ENCODE measurements at regions not wholly inside any gene's neighbourhood (a gene's known extent, or its start where the extent isn't known, plus 50 kb on each side); places are given as distances from the start of the nearest gene placed in this dataset.

DNA sequence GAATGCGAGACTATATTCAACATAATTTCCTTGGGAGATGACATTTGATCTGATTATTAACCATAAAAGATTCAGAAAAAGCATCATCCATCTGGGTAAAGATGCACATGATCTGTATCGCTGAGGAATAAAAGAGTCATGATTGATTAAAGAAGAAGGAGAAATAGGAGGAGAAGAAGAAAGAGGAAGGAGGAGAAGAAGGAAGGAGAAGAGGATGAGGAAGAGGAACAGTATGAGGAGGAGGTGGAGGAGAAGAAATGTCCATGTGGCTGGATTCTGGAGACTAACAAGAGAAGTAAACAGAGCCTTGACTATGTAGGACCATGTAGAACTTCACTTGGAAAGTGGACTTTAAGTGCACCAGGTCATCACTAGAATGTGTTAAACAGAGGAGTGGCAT lies 947.4 kb downstream of the LRFN5 start:
- Histone ChIP-seq H3K27me3 (ENCODE audit: insufficient read depth, low read length) (no peaks in the 10 kb centered on the region), H2BK120ac (ENCODE audit: insufficient read depth, low read length, poor library complexity) (no peak overlapping the region), H3K79me1 (ENCODE audit: low read length) (no peaks in the 10 kb centered on the region), H3K4me3 (ENCODE audit: low read depth, low read length) (no peak overlapping the region), H3K4me2 (ENCODE audit: low read length) (no peak overlapping the region), H3K4me1 (ENCODE audit: control insufficient read depth in 1 of 2, insufficient read depth in 2 of 2, low read length in 2 of 2) (no peaks in the 10 kb centered on the region), H2AFZ (ENCODE audit: insufficient read depth, low read length, poor library complexity) (no peak overlapping the region), H4K8ac (ENCODE audit: low read depth, low read length) (no peak overlapping the region), H3K23ac (ENCODE audit: low read length) (no peak overlapping the region), H3K79me2 (ENCODE audit: control insufficient read depth, insufficient read depth, low read length, poor library complexity) (no peaks in the 10 kb centered on the region), H3K4ac (ENCODE audit: low read depth, low read length) (no peak overlapping the region), H4K12ac (ENCODE audit: low read depth, low read length) (no peak overlapping the region), H2AK5ac (ENCODE audit: low read length) (no peak overlapping the region), H3K27ac (ENCODE audit: low read depth, low read length) (no peak overlapping the region), H3K36me3 (ENCODE audit: control insufficient read depth in 1 of 2, insufficient read depth in 2 of 2, low read length in 2 of 2) (no peaks in the 10 kb centered on the region), H2BK5ac (ENCODE audit: low read depth, low read length, poor library complexity) (no peak overlapping the region), H2BK12ac (ENCODE audit: low read length) (no peak overlapping the region), H4K91ac (ENCODE audit: low read depth, low read length) (no peak overlapping the region), H3K9ac (ENCODE audit: low read length) (no peak overlapping the region), H3K18ac (ENCODE audit: low read length) (no peak overlapping the region), H3K14ac (ENCODE audit: low read length) (no peak overlapping the region), H3K9me3 (ENCODE audit: insufficient read depth, low read depth, low read length) (no peaks in the 10 kb centered on the region)
- DNase-seq: no peak
- no CpG with 5 or more reads among the region's 2 CpGs for WGBS (ENCODE audit: extremely low coverage, insufficient coverage, insufficient read length)

DNA sequence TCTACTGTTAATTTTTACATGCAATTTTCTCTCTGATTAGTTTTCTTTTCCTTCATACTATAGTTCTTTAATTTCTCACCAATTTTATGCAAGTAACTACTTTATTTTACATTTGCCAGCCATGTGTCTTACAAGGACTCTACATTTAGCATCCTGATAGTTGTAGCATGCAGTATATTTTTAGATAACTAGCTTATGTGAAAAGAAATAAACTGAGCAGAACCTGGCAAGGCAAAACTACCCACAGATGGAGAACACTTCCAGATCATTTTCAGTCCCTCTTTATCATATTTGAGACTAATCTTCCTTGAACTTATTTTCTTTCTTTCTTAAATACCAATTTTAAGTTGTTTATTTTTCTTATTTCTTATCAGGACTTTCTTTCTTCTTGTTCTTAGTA lies 943.6 kb downstream of the LRFN5 start:
- no peak overlapping the region for H3K4me3 ChIP-seq (ENCODE audit: low read depth, low read length)
- no peak overlapping the region for H3K18ac ChIP-seq (ENCODE audit: low read length)
- no peak overlapping the region for H3K4me2 ChIP-seq (ENCODE audit: low read length)
- H2BK5ac ChIP-seq (ENCODE audit: low read depth, low read length, poor library complexity): no peak overlapping the region
- H2BK12ac ChIP-seq (ENCODE audit: low read length): no peak overlapping the region
- no peak overlapping the region for H4K8ac ChIP-seq (ENCODE audit: low read depth, low read length)
- H2AFZ ChIP-seq (ENCODE audit: insufficient read depth, low read length, poor library complexity): no peak overlapping the region
- H3K23ac ChIP-seq (ENCODE audit: low read length): no peak overlapping the region
- no peaks in the 10 kb centered on the region for H3K9me3 ChIP-seq (ENCODE audit: insufficient read depth, low read depth, low read length)
- no peak overlapping the region for H3K4ac ChIP-seq (ENCODE audit: low read depth, low read length)
- H3K27me3 ChIP-seq (ENCODE audit: insufficient read depth, low read length): no peaks in the 10 kb centered on the region
- no peak overlapping the region for H3K27ac ChIP-seq (ENCODE audit: low read depth, low read length)
- H3K79me1 ChIP-seq (ENCODE audit: low read length): no peaks in the 10 kb centered on the region
- H3K4me1 ChIP-seq (ENCODE audit: control insufficient read depth in 1 of 2, insufficient read depth in 2 of 2, low read length in 2 of 2): no peaks in the 10 kb centered on the region
- H3K79me2 ChIP-seq (ENCODE audit: control insufficient read depth, insufficient read depth, low read length, poor library complexity): no peaks in the 10 kb centered on the region
- H3K9ac ChIP-seq (ENCODE audit: low read length): no peak overlapping the region
- no peaks in the 10 kb centered on the region for H3K36me3 ChIP-seq (ENCODE audit: control insufficient read depth in 1 of 2, insufficient read depth in 2 of 2, low read length in 2 of 2)
- no peak overlapping the region for H4K91ac ChIP-seq (ENCODE audit: low read depth, low read length)
- no peak for DNase-seq
- H2AK5ac ChIP-seq (ENCODE audit: low read length): no peak overlapping the region
- no peak overlapping the region for H2BK120ac ChIP-seq (ENCODE audit: insufficient read depth, low read length, poor library complexity)
- no peak overlapping the region for H3K14ac ChIP-seq (ENCODE audit: low read length)
- H4K12ac ChIP-seq (ENCODE audit: low read depth, low read length): no peak overlapping the region

DNA sequence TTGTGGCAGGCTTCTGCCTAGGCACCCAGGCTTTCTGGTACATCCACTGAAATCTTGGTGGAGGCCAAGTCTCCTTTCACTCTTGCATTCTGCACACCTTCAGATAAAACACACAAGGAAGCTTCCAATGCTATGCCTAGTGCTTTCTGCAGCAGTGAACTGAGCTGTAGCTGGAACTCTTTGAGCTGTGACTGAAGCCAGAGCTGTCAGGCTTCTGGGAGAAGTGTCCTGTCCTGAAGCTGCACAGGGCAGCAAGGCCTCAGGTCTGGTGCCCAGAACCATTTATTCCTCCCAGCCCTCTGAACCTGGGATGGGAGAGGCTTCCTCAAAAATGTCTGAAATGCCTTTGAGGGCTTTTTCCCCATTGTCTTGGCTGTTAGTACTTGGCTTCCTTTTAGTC lies 941.7 kb downstream of the LRFN5 start:
- no peak for DNase-seq
- Histone ChIP-seq H3K14ac (ENCODE audit: low read length) (no peak overlapping the region), H2BK5ac (ENCODE audit: low read depth, low read length, poor library complexity) (no peak overlapping the region)

DNA sequence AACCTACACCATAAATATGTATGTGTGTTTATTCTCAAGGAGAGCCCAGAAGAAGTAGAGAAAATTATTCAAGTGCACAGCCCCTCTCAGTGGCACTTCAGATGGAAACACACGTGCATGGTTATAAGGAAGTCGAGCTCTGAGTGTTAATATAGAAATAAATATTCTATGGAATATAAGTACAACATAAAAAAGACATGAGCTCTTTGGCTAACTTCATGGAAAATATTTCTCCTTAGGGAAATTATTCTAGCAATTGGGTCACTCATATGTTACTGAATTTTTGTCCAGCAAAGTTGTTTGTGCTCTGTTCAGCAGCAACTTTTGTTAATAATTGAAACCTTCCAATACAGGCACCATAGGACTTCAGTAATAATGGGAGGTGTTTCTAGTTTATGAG lies 939.0 kb downstream of the LRFN5 start:
- Histone ChIP-seq H2AK5ac (ENCODE audit: low read length) (no peak overlapping the region), H3K9me3 (ENCODE audit: insufficient read depth, low read depth, low read length) (no peaks in the 10 kb centered on the region), H3K9ac (ENCODE audit: low read length) (no peak overlapping the region), H3K18ac (ENCODE audit: low read length) (no peak overlapping the region), H2BK120ac (ENCODE audit: insufficient read depth, low read length, poor library complexity) (no peak overlapping the region), H4K12ac (ENCODE audit: low read depth, low read length) (no peak overlapping the region), H2BK12ac (ENCODE audit: low read length) (no peak overlapping the region), H3K79me2 (ENCODE audit: control insufficient read depth, insufficient read depth, low read length, poor library complexity) (no peaks in the 10 kb centered on the region), H3K4me2 (ENCODE audit: low read length) (no peak overlapping the region), H2AFZ (ENCODE audit: insufficient read depth, low read length, poor library complexity) (no peak overlapping the region), H3K79me1 (ENCODE audit: low read length) (no peaks in the 10 kb centered on the region), H4K8ac (ENCODE audit: low read depth, low read length) (no peak overlapping the region), H3K27ac (ENCODE audit: low read depth, low read length) (no peak overlapping the region), H3K23ac (ENCODE audit: low read length) (no peak overlapping the region), H3K14ac (ENCODE audit: low read length) (no peak overlapping the region), H3K27me3 (ENCODE audit: insufficient read depth, low read length) (no peaks in the 10 kb centered on the region), H3K4me1 (ENCODE audit: control insufficient read depth in 1 of 2, insufficient read depth in 2 of 2, low read length in 2 of 2) (no peaks in the 10 kb centered on the region), H3K36me3 (ENCODE audit: control insufficient read depth in 1 of 2, insufficient read depth in 2 of 2, low read length in 2 of 2) (no peaks in the 10 kb centered on the region), H4K91ac (ENCODE audit: low read depth, low read length) (no peak overlapping the region), H2BK5ac (ENCODE audit: low read depth, low read length, poor library complexity) (no peak overlapping the region), H3K4ac (ENCODE audit: low read depth, low read length) (no peak overlapping the region), H3K4me3 (ENCODE audit: low read depth, low read length) (no peak overlapping the region)
- DNase-seq: no peak
- no CpG with 5 or more reads among the region's 2 CpGs for WGBS (ENCODE audit: extremely low coverage, insufficient coverage, insufficient read length)

More for the DNA sequence above, 941.7 kb downstream of the LRFN5 start:
- H3K23ac ChIP-seq (ENCODE audit: low read length): no peak overlapping the region
- H4K91ac ChIP-seq (ENCODE audit: low read depth, low read length): no peak overlapping the region
- no peak overlapping the region for H2BK120ac ChIP-seq (ENCODE audit: insufficient read depth, low read length, poor library complexity)
- H3K27me3 ChIP-seq (ENCODE audit: insufficient read depth, low read length): no peaks in the 10 kb centered on the region
- H2AK5ac ChIP-seq (ENCODE audit: low read length): no peak overlapping the region
- no peaks in the 10 kb centered on the region for H3K4me1 ChIP-seq (ENCODE audit: control insufficient read depth in 1 of 2, insufficient read depth in 2 of 2, low read length in 2 of 2)
- no peak overlapping the region for H2BK12ac ChIP-seq (ENCODE audit: low read length)
- no peaks in the 10 kb centered on the region for H3K9me3 ChIP-seq (ENCODE audit: insufficient read depth, low read depth, low read length)
- H3K4me3 ChIP-seq (ENCODE audit: low read depth, low read length): no peak overlapping the region
- H3K27ac ChIP-seq (ENCODE audit: low read depth, low read length): no peak overlapping the region
- H4K8ac ChIP-seq (ENCODE audit: low read depth, low read length): no peak overlapping the region
- no peak overlapping the region for H3K4me2 ChIP-seq (ENCODE audit: low read length)
- no peak overlapping the region for H2AFZ ChIP-seq (ENCODE audit: insufficient read depth, low read length, poor library complexity)
- H3K9ac ChIP-seq (ENCODE audit: low read length): no peak overlapping the region
- H3K79me2 ChIP-seq (ENCODE audit: control insufficient read depth, insufficient read depth, low read length, poor library complexity): no peaks in the 10 kb centered on the region
- H3K36me3 ChIP-seq (ENCODE audit: control insufficient read depth in 1 of 2, insufficient read depth in 2 of 2, low read length in 2 of 2): no peaks in the 10 kb centered on the region
- no peak overlapping the region for H3K4ac ChIP-seq (ENCODE audit: low read depth, low read length)
- H3K79me1 ChIP-seq (ENCODE audit: low read length): no peaks in the 10 kb centered on the region
- H4K12ac ChIP-seq (ENCODE audit: low read depth, low read length): no peak overlapping the region
- no peak overlapping the region for H3K18ac ChIP-seq (ENCODE audit: low read length)

DNA sequence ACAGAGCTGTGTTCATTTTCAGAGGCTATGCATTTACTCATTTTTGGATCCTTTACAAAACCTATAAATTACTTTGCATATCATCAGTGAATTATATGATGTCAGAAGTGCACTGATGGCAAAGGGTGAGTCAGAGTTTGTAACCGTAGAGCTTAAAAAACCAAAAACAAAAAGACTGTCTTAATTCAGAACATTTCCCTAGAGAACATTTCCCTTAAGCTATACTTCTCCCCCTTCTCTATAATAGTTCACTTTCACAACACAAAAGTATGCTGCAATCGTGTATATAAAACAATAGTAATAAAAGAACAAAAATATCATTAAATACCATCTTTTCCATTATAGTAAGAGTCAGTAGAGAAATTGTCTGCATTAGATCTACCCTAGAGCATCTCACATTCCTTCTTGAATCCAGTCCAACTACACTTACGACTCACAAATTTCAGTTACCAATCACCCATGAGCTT lies 934.9 kb downstream of the LRFN5 start:
- H3K9me3 ChIP-seq (ENCODE audit: insufficient read depth, low read depth, low read length): no peaks in the 10 kb centered on the region
- no CpG with 5 or more reads among the region's 3 CpGs for WGBS (ENCODE audit: extremely low coverage, insufficient coverage, insufficient read length)
- H3K27me3 ChIP-seq (ENCODE audit: insufficient read depth, low read length): no peaks in the 10 kb centered on the region
- H4K12ac ChIP-seq (ENCODE audit: low read depth, low read length): no peak overlapping the region
- H2BK120ac ChIP-seq (ENCODE audit: insufficient read depth, low read length, poor library complexity): no peak overlapping the region
- no peak overlapping the region for H3K18ac ChIP-seq (ENCODE audit: low read length)
- H3K4me3 ChIP-seq (ENCODE audit: low read depth, low read length): no peak overlapping the region
- H3K9ac ChIP-seq (ENCODE audit: low read length): no peak overlapping the region
- H2BK12ac ChIP-seq (ENCODE audit: low read length): no peak overlapping the region
- H3K79me2 ChIP-seq (ENCODE audit: control insufficient read depth, insufficient read depth, low read length, poor library complexity): no peaks in the 10 kb centered on the region
- H3K23ac ChIP-seq (ENCODE audit: low read length): no peak overlapping the region
- no peaks in the 10 kb centered on the region for H3K79me1 ChIP-seq (ENCODE audit: low read length)
- H3K36me3 ChIP-seq (ENCODE audit: control insufficient read depth in 1 of 2, insufficient read depth in 2 of 2, low read length in 2 of 2): no peaks in the 10 kb centered on the region
- H3K4me2 ChIP-seq (ENCODE audit: low read length): no peak overlapping the region
- H4K8ac ChIP-seq (ENCODE audit: low read depth, low read length): no peak overlapping the region
- H2AFZ ChIP-seq (ENCODE audit: insufficient read depth, low read length, poor library complexity): no peak overlapping the region
- H2AK5ac ChIP-seq (ENCODE audit: low read length): no peak overlapping the region
- no peak overlapping the region for H4K91ac ChIP-seq (ENCODE audit: low read depth, low read length)
- no peak overlapping the region for H3K14ac ChIP-seq (ENCODE audit: low read length)
- no peak overlapping the region for H3K27ac ChIP-seq (ENCODE audit: low read depth, low read length)
- DNase-seq: no peak
- no peak overlapping the region for H2BK5ac ChIP-seq (ENCODE audit: low read depth, low read length, poor library complexity)
- H3K4me1 ChIP-seq (ENCODE audit: control insufficient read depth in 1 of 2, insufficient read depth in 2 of 2, low read length in 2 of 2): no peaks in the 10 kb centered on the region
- no peak overlapping the region for H3K4ac ChIP-seq (ENCODE audit: low read depth, low read length)
